ENCODE measurements at regions not wholly inside any gene's neighbourhood (a gene's known extent, or its start where the extent isn't known, plus 50 kb on each side); places are given as distances from the start of the nearest gene placed in this dataset.

DNA sequence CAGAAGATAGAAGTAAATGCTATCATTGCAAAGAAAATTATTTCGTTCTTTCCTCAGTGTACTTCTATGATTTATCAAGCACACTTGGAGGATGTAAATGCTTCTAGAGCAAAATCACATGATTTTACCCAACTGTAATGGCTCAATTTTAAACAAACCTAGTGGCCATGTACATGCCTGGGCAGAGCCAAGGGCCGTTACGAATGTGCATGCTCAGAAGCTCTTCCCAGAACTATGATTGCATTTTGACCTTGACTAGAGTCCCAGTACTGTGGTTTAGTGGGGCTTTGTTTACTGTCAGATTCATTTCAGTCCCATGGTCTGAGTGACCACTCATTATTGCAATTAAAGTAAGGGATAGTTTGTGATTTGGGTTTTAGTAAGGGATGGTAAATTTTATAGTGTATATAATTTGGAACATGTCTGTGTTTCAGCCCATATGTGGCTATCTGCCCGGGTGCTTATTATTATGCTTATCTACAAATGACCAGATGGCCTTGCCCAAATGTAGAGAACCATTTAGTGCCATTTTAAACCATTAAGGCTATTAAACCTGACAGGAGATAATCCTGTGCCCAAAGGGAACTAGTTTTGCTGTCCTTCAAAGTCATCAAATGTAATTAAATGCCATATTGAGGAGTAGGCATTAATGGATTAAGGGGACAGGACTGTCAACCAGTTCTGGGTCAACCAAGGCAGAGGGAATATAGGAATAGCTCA, 239.1 kb downstream of the ICOS start:
- Histone ChIP-seq H3K9me3 (no peaks in the 10 kb centered on the region), H3K27ac (no peak overlapping the region), H3K4me1 (no peaks in the 10 kb centered on the region), H3K27me3 (no peaks in the 10 kb centered on the region), H3K36me3 (no peaks in the 10 kb centered on the region), H3K4me3 (no peak overlapping the region)
- ATAC-seq, result no peak
- intact Hi-C loops (cut with DNase I), result no loop called here
- TF ChIP-seq, protein P1, sequence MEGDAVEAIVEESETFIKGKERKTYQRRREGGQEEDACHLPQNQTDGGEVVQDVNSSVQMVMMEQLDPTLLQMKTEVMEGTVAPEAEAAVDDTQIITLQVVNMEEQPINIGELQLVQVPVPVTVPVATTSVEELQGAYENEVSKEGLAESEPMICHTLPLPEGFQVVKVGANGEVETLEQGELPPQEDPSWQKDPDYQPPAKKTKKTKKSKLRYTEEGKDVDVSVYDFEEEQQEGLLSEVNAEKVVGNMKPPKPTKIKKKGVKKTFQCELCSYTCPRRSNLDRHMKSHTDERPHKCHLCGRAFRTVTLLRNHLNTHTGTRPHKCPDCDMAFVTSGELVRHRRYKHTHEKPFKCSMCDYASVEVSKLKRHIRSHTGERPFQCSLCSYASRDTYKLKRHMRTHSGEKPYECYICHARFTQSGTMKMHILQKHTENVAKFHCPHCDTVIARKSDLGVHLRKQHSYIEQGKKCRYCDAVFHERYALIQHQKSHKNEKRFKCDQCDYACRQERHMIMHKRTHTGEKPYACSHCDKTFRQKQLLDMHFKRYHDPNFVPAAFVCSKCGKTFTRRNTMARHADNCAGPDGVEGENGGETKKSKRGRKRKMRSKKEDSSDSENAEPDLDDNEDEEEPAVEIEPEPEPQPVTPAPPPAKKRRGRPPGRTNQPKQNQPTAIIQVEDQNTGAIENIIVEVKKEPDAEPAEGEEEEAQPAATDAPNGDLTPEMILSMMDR (IDR thresholded peaks at IDR 0.05), result no peak
- DNase-seq, result no peak

DNA sequence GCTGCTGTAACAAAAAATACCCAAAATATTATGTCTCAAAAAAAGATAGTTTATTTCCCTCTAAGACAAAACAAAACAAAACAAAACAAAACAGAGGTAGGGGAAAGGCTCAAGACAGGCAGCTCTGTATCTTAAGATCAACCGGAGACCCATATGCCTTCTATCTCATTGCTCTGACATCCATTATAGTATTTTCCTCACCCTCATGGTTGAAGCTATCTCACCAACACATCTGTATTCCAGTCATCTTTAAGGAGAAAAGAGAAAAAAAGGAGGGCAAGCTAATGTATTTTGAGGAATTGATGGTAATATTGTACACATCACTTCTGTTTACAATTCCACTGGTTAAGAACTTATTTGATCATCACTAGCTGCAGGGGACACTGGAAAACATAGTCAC, 239.7 kb downstream of the ICOS start:
- H3K27ac ChIP-seq, result no peak overlapping the region
- intact Hi-C loops (cut with DNase I), result no loop called here
- no peaks in the 10 kb centered on the region for H3K27me3 ChIP-seq
- H3K9me3 ChIP-seq, result no peaks in the 10 kb centered on the region
- DNase-seq, result no peak
- H3K36me3 ChIP-seq, result no peaks in the 10 kb centered on the region
- no peak overlapping the region for H3K4me3 ChIP-seq
- no peak for ATAC-seq
- H3K4me1 ChIP-seq, result no peaks in the 10 kb centered on the region
- TF ChIP-seq, protein P1 (IDR thresholded peaks at IDR 0.05), result no peak

DNA sequence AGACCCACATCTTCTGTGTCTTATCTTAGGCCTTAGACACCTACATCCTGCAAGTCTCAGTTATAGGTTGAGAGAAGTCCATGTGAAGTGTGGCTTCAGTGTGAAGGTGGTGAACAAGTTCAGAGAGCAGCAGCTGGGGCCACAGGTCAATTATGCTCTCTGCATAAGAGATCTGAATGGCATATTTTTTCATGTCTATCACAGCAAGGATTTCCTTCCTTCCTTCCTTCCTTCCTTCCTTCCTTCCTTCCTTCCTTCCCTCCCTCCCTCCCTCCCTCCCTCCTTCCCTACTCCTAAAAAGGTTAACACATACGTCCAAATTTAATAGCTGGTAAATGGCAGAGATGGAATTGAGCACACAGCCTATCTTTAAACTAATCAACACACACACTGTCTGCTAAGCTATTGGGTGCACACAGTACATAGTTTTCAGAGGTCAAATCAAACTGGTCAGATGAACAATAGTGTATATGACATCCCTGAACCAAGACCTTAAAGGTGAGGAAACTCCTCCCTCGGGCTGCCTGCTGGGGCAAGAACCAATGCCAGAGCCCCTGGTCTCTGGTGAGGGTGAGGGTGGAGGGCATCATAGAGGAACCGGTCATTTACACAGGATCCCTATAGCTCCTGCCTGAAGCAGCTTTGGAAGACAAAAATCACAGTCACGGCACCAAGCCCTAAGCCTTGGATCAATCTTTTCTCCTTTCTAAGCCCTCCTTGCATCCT, 240.9 kb downstream of the ICOS start:
- Histone ChIP-seq H3K36me3 (no peaks in the 10 kb centered on the region), H3K4me3 (no peak overlapping the region), H3K27ac (no peak overlapping the region), H3K27me3 (no peaks in the 10 kb centered on the region), H3K4me1 (no peaks in the 10 kb centered on the region), H3K9me3 (no peaks in the 10 kb centered on the region)
- intact Hi-C loops (cut with DNase I), result no loop called here
- ATAC-seq (no peak), DNase-seq (no peak)
- TF ChIP-seq, protein P1 (IDR thresholded peaks at IDR 0.05), result no peak

DNA sequence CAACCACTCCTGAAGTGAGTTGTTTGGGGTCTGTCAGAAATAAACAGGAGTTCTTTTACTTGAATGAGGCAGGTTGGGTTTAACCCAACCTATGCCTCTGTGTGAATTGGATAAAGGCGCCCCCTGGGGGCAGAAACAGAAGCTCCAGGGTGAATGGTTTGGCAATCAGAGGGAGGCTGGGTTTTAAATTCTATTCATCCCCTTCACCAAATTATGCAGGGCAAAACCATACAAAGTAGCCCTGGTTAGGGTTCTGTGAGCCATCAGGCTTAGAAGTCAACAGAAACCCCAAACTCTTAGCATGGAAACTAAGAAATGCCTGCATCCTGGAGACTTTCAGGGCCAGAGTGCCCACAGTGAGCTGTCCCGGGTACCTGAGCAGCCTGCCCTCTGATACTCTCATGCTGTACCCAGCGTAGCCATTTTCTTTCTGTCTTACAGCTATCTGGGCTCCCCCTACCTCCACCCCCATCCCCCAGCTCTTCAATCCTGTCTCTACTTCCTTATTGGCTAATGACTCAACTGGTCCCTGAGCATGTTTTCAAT, 241.5 kb downstream of the ICOS start:
- no peak overlapping the region for H3K27ac ChIP-seq
- H3K9me3 ChIP-seq, result no peaks in the 10 kb centered on the region
- DNase-seq, result no peak
- no peaks in the 10 kb centered on the region for H3K36me3 ChIP-seq
- TF ChIP-seq, protein P1 (IDR thresholded peaks at IDR 0.05), result peak; percentile 56 to 69
- intact Hi-C loops (cut with DNase I), result no loop called here
- no peaks in the 10 kb centered on the region for H3K27me3 ChIP-seq
- H3K4me1 ChIP-seq, result no peaks in the 10 kb centered on the region
- ATAC-seq, result peak; percentile 87
- H3K4me3 ChIP-seq, result no peak overlapping the region

DNA sequence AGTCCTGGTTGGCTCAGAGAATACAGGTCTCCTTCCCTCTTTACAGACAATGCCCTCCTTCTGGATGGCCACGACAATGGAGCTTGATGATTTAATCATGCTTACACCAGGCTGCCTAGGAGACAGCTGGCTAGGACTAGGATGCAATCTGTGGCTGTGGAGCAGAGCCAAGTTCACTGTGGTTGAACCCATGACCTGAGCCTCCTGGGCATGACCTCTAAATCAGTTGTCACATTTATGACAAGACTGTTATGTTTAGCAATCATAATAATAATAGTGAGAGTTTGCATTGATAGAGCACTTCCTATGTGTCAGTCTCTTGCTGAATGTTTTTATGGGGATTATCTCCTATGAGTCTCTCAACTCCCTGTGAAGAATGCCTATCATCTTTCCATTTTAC, 244.1 kb downstream of the ICOS start:
- H3K27me3 ChIP-seq, result no peaks in the 10 kb centered on the region
- TF ChIP-seq, protein P1 (IDR thresholded peaks at IDR 0.05), result no peak
- H3K36me3 ChIP-seq, result no peaks in the 10 kb centered on the region
- no peaks in the 10 kb centered on the region for H3K9me3 ChIP-seq
- no peak overlapping the region for H3K27ac ChIP-seq
- no peaks in the 10 kb centered on the region for H3K4me1 ChIP-seq
- DNase-seq, result no peak
- no peak overlapping the region for H3K4me3 ChIP-seq
- intact Hi-C loops (cut with DNase I), result no loop called here
- no peak for ATAC-seq
